Mesothelial cell of epicardium (in vitro differentiated cells): ENCODE measurements at regions not wholly inside any gene's neighbourhood (a gene's known extent, or its start where the extent isn't known, plus 50 kb on each side); places are given as distances from the start of the nearest gene placed in this dataset.

Source experiments
- DNase-seq, 2 experiments: peaks; one replicate each; pipeline ENCODE4 v3.0.0; 2021; ENCODE audit warnings: low spot score in 2 of 2; ENCODE audit not compliant: unreplicated experiment in 2 of 2
- H3K27ac Mint-ChIP-seq: 2 replicates; pipeline ENCODE4 v1.8.0; 2021; ENCODE audit warnings: mixed read lengths
- H3K27me3 Mint-ChIP-seq: 2 replicates; pipeline ENCODE4 v1.8.0; 2021; ENCODE audit warnings: low read depth, mixed read lengths
- H3K36me3 Mint-ChIP-seq: 2 replicates; pipeline ENCODE4 v1.8.0; 2021; ENCODE audit warnings: mixed read lengths
- H3K4me1 Mint-ChIP-seq: 2 replicates; pipeline ENCODE4 v1.8.0; 2021; ENCODE audit warnings: mixed read lengths
- H3K4me3 Mint-ChIP-seq: 2 replicates; pipeline ENCODE4 v1.8.0; 2021; ENCODE audit warnings: mild to moderate bottlenecking, moderate library complexity, mixed read lengths
- H3K9me3 Mint-ChIP-seq: 2 replicates; pipeline ENCODE4 v1.8.0; 2021; ENCODE audit warnings: mixed read lengths
- CTCF ChIP-seq: fragments of 200-600 bp; sonication (generic); IDR thresholded peaks from one replicate; pipeline ENCODE4 v1.5.0; 2021; ENCODE audit warnings: antibody characterized with exemption; ENCODE audit not compliant: unreplicated experiment

- peaks cover 7% of the 10 kb centered on the region for H3K4me1 Mint-ChIP-seq
Observed at GRCh38 chr18:11377766-11378540, 228.6 kb upstream of the PIEZO2 start.

GRCh38 chr18:11372163-11372562 lies 222.8 kb upstream of the PIEZO2 start:
- no peak for DNase-seq
- Mint-ChIP-seq H3K4me3 (no peak overlapping the region), H3K36me3 (no peaks in the 10 kb centered on the region), H3K27me3 (no peaks in the 10 kb centered on the region), H3K27ac (no peak overlapping the region), H3K4me1 (peaks cover 6% of the 10 kb centered on the region), H3K9me3 (peaks cover 8% of the 10 kb centered on the region)
- TF ChIP-seq CTCF, result no peak

More at GRCh38 chr18:11377766-11378540, 228.6 kb upstream of the PIEZO2 start:
- no peak for DNase-seq
- no peaks in the 10 kb centered on the region for H3K27me3 Mint-ChIP-seq
- no peaks in the 10 kb centered on the region for H3K36me3 Mint-ChIP-seq
- no peak for TF ChIP-seq CTCF
- H3K4me3 Mint-ChIP-seq, result no peak overlapping the region
- H3K9me3 Mint-ChIP-seq, result no peaks in the 10 kb centered on the region
- H3K27ac Mint-ChIP-seq, result no peak overlapping the region

- Mint-ChIP-seq H3K9me3 (peaks cover 8% of the 10 kb centered on the region), H3K36me3 (no peaks in the 10 kb centered on the region), H3K4me3 (no peak overlapping the region), H3K27me3 (no peaks in the 10 kb centered on the region), H3K4me1 (peaks cover under 1% of the 10 kb centered on the region), H3K27ac (no peak overlapping the region)
- TF ChIP-seq CTCF, result no peak
- no peak for DNase-seq
Observed at GRCh38 chr18:11369556-11369955, 220.2 kb upstream of the PIEZO2 start.

- Mint-ChIP-seq H3K9me3 (peaks cover 8% of the 10 kb centered on the region), H3K4me1 (no peaks in the 10 kb centered on the region), H3K4me3 (no peak overlapping the region), H3K27me3 (no peaks in the 10 kb centered on the region), H3K27ac (no peak overlapping the region), H3K36me3 (no peaks in the 10 kb centered on the region)
- TF ChIP-seq CTCF, result no peak
- no peak for DNase-seq
Observed at GRCh38 chr18:11368020-11368419, 218.7 kb upstream of the PIEZO2 start.

GRCh38 chr18:11367351-11367750 lies 218.0 kb upstream of the PIEZO2 start:
- no peaks in the 10 kb centered on the region for H3K36me3 Mint-ChIP-seq
- H3K4me1 Mint-ChIP-seq, result no peaks in the 10 kb centered on the region
- H3K9me3 Mint-ChIP-seq, result peaks cover 8% of the 10 kb centered on the region
- no peak for DNase-seq
- H3K27me3 Mint-ChIP-seq, result no peaks in the 10 kb centered on the region
- no peak for TF ChIP-seq CTCF
- H3K27ac Mint-ChIP-seq, result no peak overlapping the region
- no peak overlapping the region for H3K4me3 Mint-ChIP-seq
